ENCODE measurements at regions not wholly inside any gene's neighbourhood (a gene's known extent, or its start where the extent isn't known, plus 50 kb on each side); places are given as distances from the start of the nearest gene placed in this dataset.

DNA sequence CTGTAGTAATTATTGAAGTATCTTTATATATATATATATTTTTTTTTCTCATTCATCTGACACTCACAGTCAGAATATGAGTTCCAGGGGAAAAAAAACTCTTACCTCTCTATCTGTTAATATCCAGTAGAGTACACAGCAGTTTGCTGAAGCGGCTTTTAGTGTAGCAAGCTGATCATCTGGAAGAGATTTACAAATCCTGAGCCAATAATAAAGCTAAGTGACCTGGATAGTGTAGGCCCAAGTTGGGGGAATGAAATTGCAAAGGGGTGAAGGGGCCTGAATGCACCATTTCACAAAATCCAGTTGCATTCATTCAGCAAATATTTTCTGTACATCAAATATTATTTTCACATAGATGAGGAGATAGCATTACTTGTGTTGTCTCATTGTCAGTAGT, 234.6 kb upstream of the FLRT2 start:
- DNase-seq = no peak
- Histone ChIP-seq H3K9me3 (no peaks in the 10 kb centered on the region), H3K36me3 (no peaks in the 10 kb centered on the region), H3K4me1 (no peaks in the 10 kb centered on the region), H3K4me3 (replicated peaks in 1 of 3) (no peak overlapping the region), H3K27me3 (no peaks in the 10 kb centered on the region), H3K27ac (no peak overlapping the region)
- 85% methylated on average over 1 of the region's 1 CpG for WGBS, 2 donors
- intact Hi-C loops (cut with DNase I) = no loop called here
- TF ChIP-seq, protein P1, sequence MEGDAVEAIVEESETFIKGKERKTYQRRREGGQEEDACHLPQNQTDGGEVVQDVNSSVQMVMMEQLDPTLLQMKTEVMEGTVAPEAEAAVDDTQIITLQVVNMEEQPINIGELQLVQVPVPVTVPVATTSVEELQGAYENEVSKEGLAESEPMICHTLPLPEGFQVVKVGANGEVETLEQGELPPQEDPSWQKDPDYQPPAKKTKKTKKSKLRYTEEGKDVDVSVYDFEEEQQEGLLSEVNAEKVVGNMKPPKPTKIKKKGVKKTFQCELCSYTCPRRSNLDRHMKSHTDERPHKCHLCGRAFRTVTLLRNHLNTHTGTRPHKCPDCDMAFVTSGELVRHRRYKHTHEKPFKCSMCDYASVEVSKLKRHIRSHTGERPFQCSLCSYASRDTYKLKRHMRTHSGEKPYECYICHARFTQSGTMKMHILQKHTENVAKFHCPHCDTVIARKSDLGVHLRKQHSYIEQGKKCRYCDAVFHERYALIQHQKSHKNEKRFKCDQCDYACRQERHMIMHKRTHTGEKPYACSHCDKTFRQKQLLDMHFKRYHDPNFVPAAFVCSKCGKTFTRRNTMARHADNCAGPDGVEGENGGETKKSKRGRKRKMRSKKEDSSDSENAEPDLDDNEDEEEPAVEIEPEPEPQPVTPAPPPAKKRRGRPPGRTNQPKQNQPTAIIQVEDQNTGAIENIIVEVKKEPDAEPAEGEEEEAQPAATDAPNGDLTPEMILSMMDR (IDR thresholded peaks at IDR 0.05) = no peak
- no peak for TF ChIP-seq POLR2A (IDR thresholded peaks at IDR 0.05)

- intact Hi-C loops (cut with DNase I) = no loop called here
- DNase-seq = no peak
- Histone ChIP-seq H3K27me3 (no peaks in the 10 kb centered on the region), H3K4me1 (no peaks in the 10 kb centered on the region), H3K27ac (no peak overlapping the region), H3K4me3 (replicated peaks in 1 of 3) (no peak overlapping the region), H3K9me3 (no peaks in the 10 kb centered on the region), H3K36me3 (no peaks in the 10 kb centered on the region)
- 76 to 80% methylated on average over 3 of the region's 3 CpGs for WGBS, 2 donors
- TF ChIP-seq, protein P1 (IDR thresholded peaks at IDR 0.05) = no peak
- no peak for TF ChIP-seq POLR2A (IDR thresholded peaks at IDR 0.05)
Measured at GRCh38 chr14:85296456-85297210, 233.3 kb upstream of the FLRT2 start.

- H3K27me3 ChIP-seq = no peaks in the 10 kb centered on the region
- 25 to 30% methylated on average over 1 of the region's 1 CpG for WGBS, 2 donors
- H3K36me3 ChIP-seq = no peaks in the 10 kb centered on the region
- intact Hi-C loops (cut with DNase I) = no loop called here
- no peak overlapping the region for H3K27ac ChIP-seq
- no peaks in the 10 kb centered on the region for H3K4me1 ChIP-seq
- no peaks in the 10 kb centered on the region for H3K9me3 ChIP-seq
- no peak for DNase-seq
- H3K4me3 ChIP-seq (replicated peaks in 1 of 3) = no peak overlapping the region
- TF ChIP-seq POLR2A (IDR thresholded peaks at IDR 0.05) = no peak
- TF ChIP-seq, protein P1 (IDR thresholded peaks at IDR 0.05) = no peak
Measured at GRCh38 chr14:85300107-85300506, 229.8 kb upstream of the FLRT2 start.

DNA sequence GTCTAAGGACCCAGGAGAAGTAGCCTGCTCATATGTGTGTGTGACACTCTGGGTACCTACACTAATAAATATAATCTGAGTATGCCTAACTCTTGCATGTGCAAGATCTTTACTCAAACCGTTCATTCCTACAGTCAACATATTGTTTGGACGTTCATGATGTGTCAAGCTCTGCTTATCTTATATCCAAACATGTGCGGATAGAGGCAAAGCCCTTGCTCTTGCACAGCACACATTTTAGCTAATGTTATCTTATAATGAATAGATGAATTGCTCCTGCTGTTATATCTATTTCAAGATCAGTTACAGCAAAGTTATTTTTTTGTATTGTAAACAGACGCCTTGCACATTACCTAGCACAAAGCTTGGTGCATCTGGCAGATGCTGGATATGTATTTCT, 228.4 kb upstream of the FLRT2 start:
- no peaks in the 10 kb centered on the region for H3K4me1 ChIP-seq
- H3K27me3 ChIP-seq = no peaks in the 10 kb centered on the region
- no peaks in the 10 kb centered on the region for H3K36me3 ChIP-seq
- WGBS, 2 donors = 87% methylated on average over 4 of the region's 4 CpGs
- no peaks in the 10 kb centered on the region for H3K9me3 ChIP-seq
- no peak overlapping the region for H3K4me3 ChIP-seq (replicated peaks in 1 of 3)
- no peak for DNase-seq
- TF ChIP-seq, protein P1 (IDR thresholded peaks at IDR 0.05) = no peak
- no peak for TF ChIP-seq POLR2A (IDR thresholded peaks at IDR 0.05)
- H3K27ac ChIP-seq = no peak overlapping the region
- intact Hi-C loops (cut with DNase I) = no loop called here

DNA sequence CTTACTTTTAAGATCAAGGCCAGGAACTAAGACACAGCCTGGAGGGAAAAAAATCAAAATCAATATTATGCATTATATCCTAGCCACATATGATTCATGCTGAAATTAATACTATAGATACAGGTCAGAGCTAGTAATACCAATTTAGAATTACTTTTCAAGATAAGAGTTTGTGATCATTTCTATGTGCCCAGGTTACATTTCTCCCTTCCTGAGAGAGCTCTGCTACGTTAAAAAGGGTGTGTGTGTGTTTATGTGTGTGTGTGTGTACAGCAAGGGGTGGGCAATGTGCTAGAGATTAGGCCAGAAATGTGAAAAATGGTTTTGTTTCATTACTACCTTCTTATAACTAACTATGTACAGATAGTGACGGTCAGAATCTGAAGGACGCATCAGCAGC, 223.9 kb upstream of the FLRT2 start:
- Histone ChIP-seq H3K27me3 (no peaks in the 10 kb centered on the region), H3K27ac (no peak overlapping the region), H3K36me3 (no peaks in the 10 kb centered on the region), H3K4me3 (replicated peaks in 1 of 3) (no peak overlapping the region), H3K9me3 (no peaks in the 10 kb centered on the region), H3K4me1 (no peaks in the 10 kb centered on the region)
- 89% methylated on average over 3 of the region's 3 CpGs for WGBS, 2 donors
- TF ChIP-seq, protein P1 (IDR thresholded peaks at IDR 0.05) = no peak
- TF ChIP-seq POLR2A (IDR thresholded peaks at IDR 0.05) = no peak
- intact Hi-C loops (cut with DNase I) = no loop called here
- no peak for DNase-seq
